Peyer's patch (tissue), 4 donors: ENCODE measurements at regions not wholly inside any gene's neighbourhood (a gene's known extent, or its start where the extent isn't known, plus 50 kb on each side); places are given as distances from the start of the nearest gene placed in this dataset.

ENCODE experiments used
- CTCF ChIP-seq, 6 experiments: fragments of 450-650 bp in 4 of 6; fragments of 200-600 bp in 2 of 6; sonication (generic) in 1 of 6; IDR thresholded peaks; one replicate each; pipeline ENCODE4 v1.5.1; 2017 to 2019; ENCODE audit warnings: antibody characterized with exemption in 6 of 6, mild to moderate bottlenecking in 3 of 6, moderate library complexity in 1 of 6
- POLR2A ChIP-seq, 2 donors: fragments of 450-650 bp; IDR thresholded peaks; one replicate each; pipeline ENCODE4 v1.5.1; 2017; ENCODE audit warnings: antibody characterized with exemption in 2 of 2, mild to moderate bottlenecking in 2 of 2, moderate library complexity in 2 of 2

- TF ChIP-seq CTCF (IDR thresholded peaks at IDR 0.05) (no peak), POLR2A (IDR thresholded peaks at IDR 0.05) (no peak)
These were observed 263.8 kb upstream of the CDIN1 start for GRCh38 chr15:36315649-36316048.
